A673 (cell line): ENCODE measurements at regions not wholly inside any gene's neighbourhood (a gene's known extent, or its start where the extent isn't known, plus 50 kb on each side); places are given as distances from the start of the nearest gene placed in this dataset.

Experiments
- BruUV-seq: library from RNA; stranded (reverse); fragments of 400-500 nt; replicated peaks from 2 replicates; lab custom pipeline; 2021; lab: Mats Ljungman, UMichigan
- CTCF ChIA-PET: fragments of 300-600 bp; sonication (Branson Sonifier 250); formaldehyde crosslinking; loops from one replicate; lab custom pipeline; 2022; ENCODE audit warnings: antibody characterized with exemption; lab: Charles Lee
- POLR2A ChIA-PET: fragments of 300-600 bp; sonication (Branson Sonifier 250); formaldehyde crosslinking; loops from one replicate; lab custom pipeline; 2022; ENCODE audit warnings: antibody characterized with exemption; ENCODE audit not compliant: low non-redundant PET; lab: Charles Lee
- DNase-seq: peaks from one replicate; pipeline ENCODE4 v3.0.0-alpha.2; 2015; ENCODE audit warnings: low spot score
- H3K27ac ChIP-seq: fragments of 200-600 bp; sonication (generic); 2 replicates; pipeline ENCODE4 v1.5.1; 2016; ENCODE audit warnings: mixed run types, low read depth, mild to moderate bottlenecking, mixed read lengths, antibody characterized with exemption, low read length; ENCODE audit not compliant: poor library complexity, severe bottlenecking
- H3K27me3 ChIP-seq: fragments of 200-600 bp; sonication (generic); replicated peaks from 2 replicates; pipeline ENCODE4 v1.6.1; 2017; ENCODE audit warnings: mixed run types, low read depth, mild to moderate bottlenecking, mixed read lengths, antibody characterized with exemption, low read length; ENCODE audit not compliant: insufficient read depth, poor library complexity
- H3K36me3 ChIP-seq: fragments of 200-600 bp; sonication (generic); 2 replicates; pipeline ENCODE4 v1.6.1; 2016; ENCODE audit warnings: mixed run types, mild to moderate bottlenecking, mixed read lengths, antibody characterized with exemption, low read length; ENCODE audit not compliant: insufficient read depth, poor library complexity, severe bottlenecking
- H3K4me1 ChIP-seq: fragments of 200-600 bp; sonication (generic); 2 replicates; pipeline ENCODE4 v1.6.1; 2017; ENCODE audit warnings: mixed run types, mild to moderate bottlenecking, mixed read lengths, antibody characterized with exemption, low read length; ENCODE audit not compliant: insufficient read depth, poor library complexity, severe bottlenecking
- H3K4me3 ChIP-seq: fragments of 200-600 bp; sonication (generic); 2 replicates; pipeline ENCODE4 v1.5.1; 2016; ENCODE audit warnings: low read depth, mixed run types, mild to moderate bottlenecking, mixed read lengths, low read length; ENCODE audit not compliant: poor library complexity, severe bottlenecking
- H3K9me3 ChIP-seq: fragments of 200-600 bp; sonication (generic); 2 replicates; pipeline ENCODE4 v1.6.1; 2016; ENCODE audit warnings: mixed run types, low read depth, mild to moderate bottlenecking, mixed read lengths, antibody characterized with exemption, low read length; ENCODE audit not compliant: poor library complexity, severe bottlenecking
- CTCF ChIP-seq: fragments of 300-800, 200-600 bp; sonication (generic); conservative IDR thresholded peaks from 2 replicates; pipeline ENCODE4 v1.5.1; 2017; ENCODE audit warnings: low read depth, mild to moderate bottlenecking, antibody characterized with exemption, low read length, moderate library complexity, mixed read lengths
- EZH2 ChIP-seq: fragments of 200-600 bp; sonication (generic); IDR thresholded peaks from 2 replicates; pipeline ENCODE4 v1.6.1; 2017; ENCODE audit warnings: borderline replicate concordance, low read depth, mild to moderate bottlenecking, mixed read lengths, antibody characterized with exemption, low read length; ENCODE audit not compliant: poor library complexity, severe bottlenecking
- intact Hi-C: fragments of 100-400 bp; cut with micrococcal nuclease; formaldehyde crosslinking; loops from one replicate; pipeline ENCODE4 v1.10.0; 2022; ENCODE audit not compliant: unreplicated experiment

GRCh38 chr5:25990771-25991170, 1047.6 kb downstream of the CDH9 start:
- H3K27me3 ChIP-seq = no peaks in the 10 kb centered on the region
- no peak overlapping the region for H3K4me3 ChIP-seq
- intact Hi-C loops = no loop called here
- BruUV-seq = no TSS peak
- H3K4me1 ChIP-seq = no peaks in the 10 kb centered on the region
- DNase-seq = no peak
- CTCF ChIA-PET = no interaction called here
- POLR2A ChIA-PET = no interaction called here
- no peaks in the 10 kb centered on the region for H3K36me3 ChIP-seq
- peaks cover 5% of the 10 kb centered on the region for H3K9me3 ChIP-seq
- TF ChIP-seq EZH2 = no peak
- no peak for TF ChIP-seq CTCF
- no peak overlapping the region for H3K27ac ChIP-seq

GRCh38 chr5:25979086-25979485, 1059.3 kb downstream of the CDH9 start:
- H3K9me3 ChIP-seq = peaks cover 4% of the 10 kb centered on the region
- H3K27me3 ChIP-seq = no peaks in the 10 kb centered on the region
- H3K4me1 ChIP-seq = no peaks in the 10 kb centered on the region
- intact Hi-C loops = no loop called here
- H3K4me3 ChIP-seq = no peak overlapping the region
- TF ChIP-seq EZH2 (no peak), CTCF (no peak)
- POLR2A ChIA-PET = no interaction called here
- H3K27ac ChIP-seq = no peak overlapping the region
- BruUV-seq = no TSS peak
- DNase-seq = no peak
- H3K36me3 ChIP-seq = no peaks in the 10 kb centered on the region
- CTCF ChIA-PET = no interaction called here

GRCh38 chr5:25975885-25976284, 1062.5 kb downstream of the CDH9 start:
- Histone ChIP-seq H3K27me3 (no peaks in the 10 kb centered on the region), H3K9me3 (no peaks in the 10 kb centered on the region), H3K27ac (no peak overlapping the region), H3K36me3 (no peaks in the 10 kb centered on the region), H3K4me3 (no peak overlapping the region), H3K4me1 (no peaks in the 10 kb centered on the region)
- POLR2A ChIA-PET = no interaction called here
- DNase-seq = no peak
- CTCF ChIA-PET = no interaction called here
- intact Hi-C loops = no loop called here
- no peak for TF ChIP-seq CTCF
- no peak for TF ChIP-seq EZH2
- no TSS peak for BruUV-seq
